Anterior cingulate cortex (tissue), 58 donors: ENCODE measurements at regions not wholly inside any gene's neighbourhood (a gene's known extent, or its start where the extent isn't known, plus 50 kb on each side); places are given as distances from the start of the nearest gene placed in this dataset.
"Not testable (repeated sequence)": the region's sequence is repeated elsewhere in the genome, so short reads cannot be mapped to it uniquely, and the experiment has no call there.

ENCODE experiments used
- DNase-seq, 58 donors: peaks; one replicate each; lab custom pipeline; 2025; lab: John Stamatoyannopoulos, UW

DNA sequence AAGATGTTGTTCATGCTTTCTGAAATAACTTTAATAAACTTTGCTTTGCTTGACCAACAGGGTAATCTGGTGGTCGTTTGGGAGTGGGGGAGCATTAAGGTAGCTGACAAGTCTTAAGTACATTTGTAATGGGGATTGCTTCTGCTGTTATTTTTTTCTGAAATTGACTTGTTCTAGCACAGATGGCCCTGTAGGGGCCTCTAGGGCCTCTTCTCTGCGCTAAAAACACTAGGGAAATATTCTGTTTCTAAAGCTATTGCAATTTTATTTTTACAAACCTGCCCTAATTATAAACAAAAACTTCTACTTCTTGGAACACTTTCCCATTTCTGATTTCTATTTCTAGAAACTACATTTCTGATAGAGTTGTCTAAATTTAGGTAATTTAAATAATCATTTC is 191.3 kb upstream of the KCNJ3 start:
- DNase-seq = no peak

DNA sequence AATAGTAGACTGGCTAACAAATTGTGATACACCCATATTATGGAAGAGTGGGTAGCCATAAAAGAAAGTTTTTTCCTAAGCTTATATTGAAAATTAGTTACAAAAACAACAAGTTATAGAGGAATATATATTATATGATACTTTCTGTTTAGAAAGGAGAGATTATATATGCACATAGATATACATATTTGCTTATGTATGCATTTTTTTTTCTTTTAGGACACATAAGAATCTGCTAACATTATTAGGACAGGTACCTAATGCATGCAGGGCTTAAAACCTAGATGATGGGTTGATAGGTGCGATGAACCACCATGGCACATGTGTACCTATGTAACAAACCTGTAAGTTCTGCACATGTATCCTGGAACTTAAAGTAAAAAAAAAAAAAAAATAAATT is 179.6 kb upstream of the KCNJ3 start:
- no peak for DNase-seq

DNA sequence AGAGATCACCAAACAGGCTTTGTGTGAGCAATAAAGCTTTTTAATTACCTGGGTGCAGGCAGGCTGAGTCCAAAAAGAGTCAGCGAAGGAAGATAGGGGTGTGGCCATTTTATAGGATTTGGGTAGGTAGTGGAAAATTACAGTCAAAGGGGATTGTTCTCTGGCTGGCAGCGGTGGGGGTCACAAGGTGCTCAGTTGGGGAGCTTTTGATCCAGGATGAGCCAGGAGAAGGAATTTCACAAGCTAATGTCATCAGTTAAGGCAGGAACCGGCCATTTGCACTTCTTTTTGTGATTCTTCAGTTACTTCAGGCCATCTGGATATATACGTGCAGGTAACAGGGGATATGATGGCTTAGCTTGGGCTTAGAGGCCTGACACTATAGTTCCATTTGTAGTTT is 177.5 kb upstream of the KCNJ3 start:
- not testable (repeated sequence) for DNase-seq

DNA sequence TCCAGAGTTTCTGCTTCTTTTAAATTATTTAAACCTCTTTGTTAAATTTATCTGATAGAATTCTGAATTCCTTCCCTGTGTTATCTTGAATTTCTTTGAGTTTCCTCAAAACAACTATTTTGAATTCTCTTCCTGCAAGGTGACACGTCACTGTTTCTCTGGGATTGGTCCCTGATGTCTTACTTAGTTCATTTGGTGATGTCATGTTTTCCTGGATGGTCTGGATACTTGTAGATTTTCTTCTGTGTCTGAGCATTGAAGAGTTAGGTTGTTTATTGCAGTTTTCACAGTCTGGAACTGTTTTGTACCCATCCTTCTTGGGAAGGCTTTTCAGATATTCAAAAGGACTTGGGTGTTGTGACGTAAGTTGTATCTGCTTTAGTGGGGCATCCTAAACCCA is 172.3 kb upstream of the KCNJ3 start:
- no peak for DNase-seq

DNA sequence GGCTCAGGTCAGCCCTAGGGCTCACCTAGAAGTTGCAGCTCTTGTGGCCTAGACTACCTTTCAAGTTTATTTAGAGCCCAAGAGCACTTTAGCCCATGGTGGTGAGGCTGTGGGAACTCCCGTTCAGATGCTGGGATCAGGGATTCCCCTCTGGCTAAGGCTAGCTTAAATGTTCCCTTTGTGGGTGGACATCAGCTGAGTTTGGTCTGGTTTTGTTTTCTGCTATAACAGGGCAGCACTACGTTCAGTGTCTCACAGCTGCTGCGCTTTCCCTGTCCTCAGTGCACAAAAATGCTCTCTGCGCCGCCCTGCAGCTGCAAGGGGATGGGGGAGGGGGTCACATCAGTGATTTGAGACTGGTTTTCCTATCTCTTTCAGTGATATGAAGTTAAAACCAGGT is 170.5 kb upstream of the KCNJ3 start:
- no peak for DNase-seq

DNA sequence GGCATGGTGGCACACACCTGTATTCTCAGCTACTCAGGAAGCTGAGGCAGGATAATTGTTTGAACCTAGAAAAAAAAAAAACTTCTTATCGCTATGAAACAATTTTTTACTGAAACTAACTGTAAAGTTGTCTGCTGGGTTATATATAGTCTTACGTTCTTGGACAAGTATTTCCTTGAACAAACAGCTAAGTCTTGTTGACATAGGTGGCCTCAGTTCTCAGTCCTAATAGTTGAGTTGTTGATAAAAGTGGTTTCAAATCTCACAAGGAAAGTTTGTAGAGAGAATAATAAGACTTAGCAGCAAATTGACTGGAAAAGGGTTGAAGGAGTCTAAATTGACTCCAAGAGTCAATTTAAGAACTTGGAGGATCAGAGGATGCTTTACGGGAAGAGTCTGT is 166.5 kb upstream of the KCNJ3 start:
- DNase-seq = no peak

DNA sequence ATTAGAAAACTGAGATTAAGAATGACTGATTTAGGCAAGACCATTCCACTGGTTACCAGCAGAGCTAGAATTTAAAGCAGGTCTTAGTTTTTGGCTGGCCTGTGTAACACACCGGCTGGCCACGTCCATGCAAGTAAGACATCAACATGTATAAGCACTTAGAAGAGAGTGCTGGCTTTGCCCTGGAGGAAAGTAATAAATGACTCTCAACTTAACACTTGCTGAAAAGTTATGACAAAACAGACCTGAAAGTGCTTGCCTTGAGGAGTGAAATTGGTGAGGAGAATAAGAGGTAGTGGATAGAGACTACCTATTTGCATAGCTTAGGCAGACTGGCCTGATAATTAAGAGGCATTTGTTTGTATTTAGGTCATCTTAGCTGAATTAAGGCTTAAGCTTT is 165.7 kb upstream of the KCNJ3 start:
- no peak for DNase-seq

DNA sequence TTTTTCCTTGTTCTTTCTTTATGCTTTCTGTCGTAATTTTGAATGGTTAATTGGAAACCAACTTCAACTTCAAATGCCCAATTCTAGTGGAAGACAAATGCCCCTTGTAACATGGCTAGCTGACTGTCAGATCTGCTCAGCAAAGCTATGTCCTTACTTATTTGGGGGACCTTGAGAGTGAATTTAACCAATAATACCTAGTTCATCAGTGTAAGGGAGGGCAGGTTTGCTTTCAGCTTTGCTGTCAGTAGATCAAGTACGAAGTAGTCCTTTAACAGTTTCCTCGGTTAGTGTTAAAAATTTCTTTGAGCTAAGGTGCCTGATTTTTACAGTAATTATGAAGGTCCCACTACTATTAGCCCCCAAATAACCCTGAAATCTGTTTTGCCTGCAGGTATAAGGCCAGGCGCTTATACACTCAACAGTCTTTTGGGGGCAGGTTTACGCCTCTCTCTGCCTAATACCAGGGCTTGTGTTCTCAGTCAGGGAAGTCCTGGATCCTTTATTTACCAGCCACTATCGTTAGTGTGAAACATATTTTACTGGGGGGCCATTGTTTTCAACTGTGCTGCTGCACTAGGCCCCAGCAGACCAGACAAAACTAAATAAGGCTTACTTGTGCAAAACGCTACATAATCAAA is 165.1 kb upstream of the KCNJ3 start:
- no peak for DNase-seq

DNA sequence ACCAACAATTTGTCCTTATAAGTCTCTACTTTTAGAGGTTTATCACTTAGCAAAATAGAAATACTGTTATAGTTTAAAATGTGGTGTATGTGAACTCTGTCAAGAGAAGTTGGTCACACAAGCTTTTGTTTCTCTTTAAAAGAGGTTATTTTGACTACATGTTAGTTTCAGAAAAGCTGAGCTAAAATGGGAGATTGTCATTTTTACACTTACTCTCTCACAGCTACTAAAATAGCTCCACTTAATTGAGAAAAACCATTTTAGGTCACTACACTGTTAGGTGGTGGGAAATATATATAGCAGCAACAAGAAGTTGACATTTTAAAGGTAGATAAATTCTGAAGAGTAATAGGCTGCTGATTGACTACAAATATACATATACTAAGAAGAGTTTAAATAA is 161.5 kb upstream of the KCNJ3 start:
- DNase-seq = no peak

DNA sequence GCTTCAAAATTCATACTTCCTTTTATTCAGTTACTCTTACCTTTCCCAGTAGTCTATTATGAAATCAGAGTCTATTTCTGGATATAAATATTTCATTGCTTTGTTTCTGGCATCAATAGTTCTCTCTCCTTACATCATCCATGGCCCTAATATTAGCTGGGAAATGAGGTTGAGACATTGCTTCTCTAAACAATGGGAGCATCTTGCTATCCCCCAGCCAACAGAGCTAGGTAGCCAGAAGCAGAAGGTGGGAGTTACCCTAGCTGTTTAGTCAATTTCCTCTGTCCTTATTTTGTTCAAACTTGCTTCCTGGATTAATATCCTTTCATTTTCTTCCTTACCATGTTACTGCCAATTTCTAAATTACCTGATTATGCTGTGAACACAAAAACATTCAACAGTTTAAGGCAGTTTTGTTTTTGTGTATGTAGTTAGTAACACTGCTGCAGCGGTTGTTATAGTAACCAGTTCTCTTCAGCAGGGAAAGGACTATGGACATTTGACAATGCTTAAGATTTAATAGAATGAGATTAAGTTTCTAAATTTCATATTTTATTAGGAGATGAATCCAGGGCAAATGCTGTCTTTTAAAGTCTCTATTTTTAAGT is 160.5 kb upstream of the KCNJ3 start:
- no peak for DNase-seq

DNA sequence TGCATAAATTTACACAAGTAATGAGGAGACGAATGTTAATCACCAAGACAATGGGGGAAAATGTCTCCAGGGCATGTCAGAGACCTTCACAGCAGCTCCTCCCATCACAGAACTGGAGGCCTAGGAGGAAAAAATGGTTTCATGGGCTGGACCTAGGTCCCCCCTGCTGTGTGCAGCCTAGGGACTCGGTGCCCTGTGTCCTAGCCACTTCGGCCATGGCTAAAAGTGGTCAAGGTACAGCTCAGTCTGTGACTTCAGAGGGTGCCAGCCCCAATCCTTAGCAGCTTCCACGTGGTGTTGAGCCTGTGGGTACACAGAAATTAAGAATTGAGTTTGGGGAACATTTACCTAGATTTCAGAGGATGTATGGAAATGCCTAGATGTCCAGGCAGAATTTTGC is 152.2 kb upstream of the KCNJ3 start:
- DNase-seq = no peak

DNA sequence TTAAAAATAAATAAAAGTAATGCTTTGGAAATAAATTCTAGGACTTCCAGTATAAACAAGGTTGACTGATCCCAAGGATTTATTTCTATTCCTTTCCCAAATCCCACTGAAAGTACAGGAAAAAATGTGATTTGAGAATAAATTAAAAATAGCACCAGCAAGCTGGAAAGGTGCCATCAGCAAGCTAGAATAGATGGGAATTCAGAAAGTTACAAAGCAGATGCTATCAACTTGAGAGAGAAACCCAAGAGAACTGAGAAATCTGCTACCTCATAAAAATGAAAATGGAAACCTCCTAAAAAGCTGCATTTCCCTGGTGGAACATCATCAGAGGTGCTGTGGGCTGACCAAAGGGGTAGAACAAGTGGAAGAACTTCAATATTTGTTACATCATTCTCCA is 148.6 kb upstream of the KCNJ3 start:
- DNase-seq = peak in 2 of 58 donors; percentile 1 to 2

DNA sequence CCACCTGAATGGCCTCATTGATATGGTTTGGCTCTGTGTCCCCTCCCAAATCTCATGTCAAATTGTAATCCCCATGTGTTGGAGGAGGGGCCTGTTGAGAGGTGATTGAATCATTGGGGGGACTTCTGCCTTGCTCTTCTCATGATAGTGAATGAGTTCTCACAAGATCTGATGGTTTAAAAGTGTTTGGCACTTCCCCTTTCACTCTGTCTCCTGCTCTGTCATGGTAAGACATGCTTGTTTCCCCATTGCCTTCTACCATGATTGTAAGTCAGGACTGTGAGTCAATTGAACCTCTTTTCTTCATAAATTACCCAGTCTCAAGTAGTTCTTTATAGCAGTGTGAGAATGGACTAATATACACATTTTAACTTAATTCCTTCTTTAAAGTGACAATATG is 146.8 kb upstream of the KCNJ3 start:
- no peak for DNase-seq

DNA sequence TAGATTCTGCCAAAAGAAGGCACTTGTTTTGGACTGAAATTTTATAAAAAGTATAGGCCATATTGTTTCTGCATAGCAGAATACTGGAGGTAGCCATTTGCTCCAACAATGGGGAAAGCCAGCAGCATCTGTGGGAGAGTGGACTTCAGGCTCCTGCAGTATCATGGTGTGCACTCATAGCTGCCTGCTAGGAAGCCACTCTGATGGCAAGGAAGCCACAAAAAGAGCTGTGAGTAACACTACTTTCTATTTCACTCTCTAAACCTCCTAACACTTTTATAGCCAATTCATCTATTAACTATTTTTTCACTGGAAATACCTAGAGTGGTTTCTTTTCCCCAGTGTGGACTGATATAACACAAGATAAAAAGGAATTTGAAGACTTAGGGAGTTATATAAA is 144.4 kb upstream of the KCNJ3 start:
- no peak for DNase-seq

DNA sequence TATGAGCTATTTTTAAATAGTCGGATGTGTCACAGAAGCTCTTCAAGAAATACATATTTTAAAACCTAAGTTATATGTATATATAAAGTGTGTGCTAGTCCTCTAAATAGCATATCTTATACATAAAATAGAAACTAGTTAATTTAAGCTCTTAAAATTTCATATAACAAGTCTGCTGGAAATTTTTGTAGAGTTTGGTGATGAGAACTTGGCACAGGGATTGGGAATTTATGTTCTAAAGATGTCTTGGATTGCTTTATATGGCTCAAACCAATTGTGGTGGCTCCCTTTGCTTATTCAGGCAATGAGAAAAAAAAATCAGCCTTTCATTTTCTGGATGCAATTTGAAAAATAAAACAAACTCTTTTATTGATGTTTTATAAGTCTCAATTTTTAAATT is 142.8 kb upstream of the KCNJ3 start:
- DNase-seq = peak in 2 of 58 donors; percentile 41

DNA sequence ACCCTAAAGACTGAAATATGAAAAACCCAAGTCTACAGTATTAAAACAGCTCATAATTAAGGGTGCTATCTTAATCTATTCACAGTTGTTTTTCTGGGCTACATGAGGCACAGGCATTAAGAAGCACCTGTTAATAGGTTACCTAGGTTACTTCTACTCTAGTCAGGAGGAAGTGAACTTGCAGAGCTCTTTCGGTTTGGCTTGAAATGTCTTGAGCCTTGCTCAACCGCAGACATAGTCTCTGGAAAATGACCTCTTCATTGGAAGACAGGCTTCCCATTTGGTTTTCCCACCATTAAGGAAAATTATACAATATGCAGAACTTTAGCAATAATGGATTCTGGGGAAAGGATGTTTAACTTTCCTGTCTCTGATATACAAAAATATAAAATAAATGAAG is 142.3 kb upstream of the KCNJ3 start:
- DNase-seq = no peak

DNA sequence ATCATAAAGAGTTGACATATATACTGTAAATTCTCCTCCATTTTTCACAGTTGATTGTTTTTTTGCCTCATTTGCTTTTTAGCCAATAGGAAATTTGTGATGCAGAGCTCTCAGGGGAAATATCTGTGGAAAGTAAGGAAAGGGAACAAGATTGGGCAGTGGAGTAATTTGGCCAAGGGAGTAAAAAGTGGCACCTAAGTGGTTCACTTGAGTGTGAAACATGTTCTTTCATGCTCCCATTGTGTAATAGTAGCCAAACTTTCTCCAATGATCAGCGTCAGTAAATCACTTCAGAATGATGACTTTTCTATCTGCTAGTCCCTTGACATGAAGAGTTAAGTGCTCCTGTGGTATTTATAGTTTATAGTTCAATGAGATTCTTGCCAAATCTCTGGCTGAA is 141.9 kb upstream of the KCNJ3 start:
- no peak for DNase-seq

DNA sequence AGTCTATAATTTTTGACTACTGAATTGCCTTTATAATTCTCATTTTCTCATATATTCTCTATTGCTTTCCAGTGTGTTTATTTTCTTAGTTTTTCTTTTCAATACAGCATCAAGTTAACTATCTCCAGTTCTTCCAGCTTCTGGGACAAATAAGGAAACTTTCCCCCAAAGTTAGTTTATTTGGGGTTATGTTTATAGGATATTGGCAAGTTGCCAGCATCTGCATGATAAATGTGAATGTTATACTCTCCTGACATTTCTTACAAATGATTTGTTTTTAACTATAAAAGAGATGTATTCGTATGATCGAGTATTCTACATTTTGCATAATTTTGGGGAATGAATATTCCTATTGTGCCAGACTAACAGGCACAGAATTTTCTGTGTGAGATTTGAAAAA is 140.6 kb upstream of the KCNJ3 start:
- DNase-seq = no peak

DNA sequence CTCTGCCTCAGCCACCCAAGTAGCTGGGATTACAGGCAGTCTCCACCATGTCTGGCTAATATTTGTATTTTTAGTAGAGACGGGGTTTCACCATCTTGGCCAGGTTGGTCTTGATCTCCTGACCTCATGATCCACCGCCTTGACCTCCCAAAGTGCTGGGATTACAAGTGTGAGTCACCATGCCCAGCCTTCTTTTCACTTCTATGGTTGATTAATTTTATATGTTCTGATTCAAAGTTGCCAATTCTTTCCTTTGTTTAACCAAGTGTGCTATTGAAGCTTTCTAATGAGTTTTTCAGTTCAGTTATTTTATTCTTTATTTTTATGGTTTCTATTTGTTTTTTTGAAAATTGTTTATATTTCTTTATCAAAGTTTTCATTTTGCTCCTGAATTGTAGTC is 133.1 kb upstream of the KCNJ3 start:
- no peak for DNase-seq

DNA sequence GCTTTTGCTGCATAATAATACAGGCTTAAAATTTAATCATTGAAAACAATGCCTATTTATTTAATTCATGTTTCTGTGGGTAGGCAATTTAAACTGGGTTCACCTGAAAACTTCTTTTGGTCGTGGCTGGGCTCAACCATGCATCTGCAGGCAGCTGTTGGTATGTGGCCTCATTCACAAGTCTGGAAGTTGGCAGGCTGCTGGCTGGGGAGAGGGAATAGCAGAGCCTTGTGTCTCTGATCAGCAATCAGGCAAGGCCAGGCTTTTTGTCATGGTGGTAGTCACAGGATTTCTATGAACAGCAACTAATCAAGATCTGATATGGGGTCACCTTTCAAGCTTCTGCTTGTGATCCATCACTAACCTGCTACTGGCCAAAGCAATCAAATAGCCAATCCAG is 130.1 kb upstream of the KCNJ3 start:
- DNase-seq = no peak

DNA sequence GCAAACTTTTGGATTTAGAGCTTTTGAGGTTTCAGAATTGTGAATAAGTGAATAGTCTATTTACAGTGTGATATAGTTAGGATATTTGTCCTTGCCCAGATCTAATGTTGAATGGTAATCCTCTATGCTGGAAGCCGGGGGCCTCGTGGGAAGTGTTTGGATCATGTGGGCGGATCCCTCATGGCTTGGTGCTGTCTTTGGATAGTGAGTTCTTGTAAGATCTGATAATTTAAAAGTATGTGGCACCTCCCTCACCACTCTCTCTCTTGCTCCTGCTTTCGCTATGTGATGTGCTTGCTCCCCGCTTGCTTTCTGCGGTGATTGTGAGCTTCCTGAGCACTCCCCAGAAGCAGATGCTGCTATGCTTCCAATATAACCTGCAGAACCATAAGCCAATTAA is 128.0 kb upstream of the KCNJ3 start:
- DNase-seq = peak in 13 of 58 donors; percentile 1 to 25 (median 6)

DNA sequence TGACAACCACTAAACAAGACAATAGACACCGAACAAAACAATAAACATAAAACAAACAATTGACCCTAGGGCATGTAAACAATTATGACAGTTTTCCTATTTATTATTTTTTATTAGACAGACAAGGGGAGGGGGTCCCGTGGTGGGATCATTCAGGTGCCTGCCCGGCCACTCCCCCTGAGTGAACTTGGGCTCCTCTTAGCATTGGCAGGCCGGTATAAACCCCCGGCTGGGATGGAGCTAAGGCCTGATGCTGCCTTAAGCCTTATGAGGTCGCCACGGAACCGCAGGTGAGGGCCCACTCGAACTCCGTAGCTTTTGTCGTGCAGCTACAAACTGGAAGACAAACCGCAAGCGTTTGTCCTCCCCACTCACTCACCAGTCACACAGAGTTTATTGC is 121.8 kb upstream of the KCNJ3 start:
- not testable (repeated sequence) for DNase-seq

DNA sequence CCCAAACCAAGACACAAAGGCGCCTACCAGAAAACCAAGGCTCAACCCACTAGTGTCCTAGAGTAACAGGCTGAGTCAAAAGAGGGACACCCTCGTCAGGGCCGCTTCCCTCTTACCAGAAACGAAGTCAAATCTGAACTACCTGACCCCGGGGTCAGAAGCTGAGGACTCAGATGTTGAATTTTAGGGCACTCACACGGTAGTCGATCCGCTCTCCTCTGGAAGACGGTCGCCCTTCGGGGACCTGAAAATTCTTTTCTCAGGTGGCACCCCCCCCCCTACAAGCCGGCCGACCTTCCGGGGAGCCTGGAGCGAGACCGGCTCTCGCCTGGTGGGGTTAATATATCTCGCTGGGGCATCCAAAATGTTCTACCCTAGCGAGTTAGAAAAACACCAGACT is 121.1 kb upstream of the KCNJ3 start:
- DNase-seq = no peak
